HG02623 (cell line): ENCODE measurements at regions not wholly inside any gene's neighbourhood (a gene's known extent, or its start where the extent isn't known, plus 50 kb on each side); places are given as distances from the start of the nearest gene placed in this dataset.

Source experiments
- ATAC-seq: cut with Tn5 transposase; IDR thresholded peaks from one replicate; pipeline ENCODE4 v1.9.1; 2021; ENCODE audit warnings: moderate library complexity; ENCODE audit not compliant: unreplicated experiment

- no peak for ATAC-seq
Observed at GRCh38 chr2:160670618-160671017, 177.0 kb upstream of the RBMS1 start.

- no peak for ATAC-seq
Observed at GRCh38 chr2:160672211-160672610, 178.6 kb upstream of the RBMS1 start.

- no peak for ATAC-seq
Observed at GRCh38 chr2:160674146-160674750, 180.6 kb upstream of the RBMS1 start.

GRCh38 chr2:160679686-160680085 is 186.1 kb upstream of the RBMS1 start:
- no peak for ATAC-seq

GRCh38 chr2:160680294-160680693 is 186.7 kb upstream of the RBMS1 start:
- no peak for ATAC-seq

GRCh38 chr2:160680974-160681373 is 187.4 kb upstream of the RBMS1 start:
- ATAC-seq = no peak

GRCh38 chr2:160683206-160683605 is 189.6 kb upstream of the RBMS1 start:
- ATAC-seq = no peak

GRCh38 chr2:160687629-160688028 is 194.0 kb upstream of the RBMS1 start:
- ATAC-seq = no peak

- ATAC-seq = no peak
Observed at GRCh38 chr2:160689441-160689840, 195.8 kb upstream of the RBMS1 start.

- ATAC-seq = no peak
Observed at GRCh38 chr2:160694221-160694620, 200.6 kb upstream of the RBMS1 start.

- ATAC-seq = no peak
Observed at GRCh38 chr2:160694631-160695030, 201.0 kb upstream of the RBMS1 start.

GRCh38 chr2:160695402-160696086 is 201.9 kb upstream of the RBMS1 start:
- ATAC-seq = no peak

- no peak for ATAC-seq
Observed at GRCh38 chr2:160696087-160696452, 202.5 kb upstream of the RBMS1 start.

GRCh38 chr2:160697817-160698216 is 204.2 kb upstream of the RBMS1 start:
- ATAC-seq = no peak

- ATAC-seq = no peak
Observed at GRCh38 chr2:160700021-160700814, 206.6 kb upstream of the RBMS1 start.

GRCh38 chr2:160701822-160702221 is 208.2 kb upstream of the RBMS1 start:
- ATAC-seq = no peak

GRCh38 chr2:160702754-160703153 is 209.1 kb upstream of the RBMS1 start:
- ATAC-seq = no peak

- ATAC-seq = peak; percentile 86
Observed at GRCh38 chr2:160703648-160704585, 210.3 kb upstream of the RBMS1 start.

GRCh38 chr2:160715428-160715827 is 221.8 kb upstream of the RBMS1 start:
- ATAC-seq = no peak

GRCh38 chr2:160719116-160719515 is 225.5 kb upstream of the RBMS1 start:
- ATAC-seq = no peak

- ATAC-seq = no peak
Observed at GRCh38 chr2:160720098-160720497, 226.5 kb upstream of the RBMS1 start.
